ENCODE measurements at regions not wholly inside any gene's neighbourhood (a gene's known extent, or its start where the extent isn't known, plus 50 kb on each side); places are given as distances from the start of the nearest gene placed in this dataset.

DNA sequence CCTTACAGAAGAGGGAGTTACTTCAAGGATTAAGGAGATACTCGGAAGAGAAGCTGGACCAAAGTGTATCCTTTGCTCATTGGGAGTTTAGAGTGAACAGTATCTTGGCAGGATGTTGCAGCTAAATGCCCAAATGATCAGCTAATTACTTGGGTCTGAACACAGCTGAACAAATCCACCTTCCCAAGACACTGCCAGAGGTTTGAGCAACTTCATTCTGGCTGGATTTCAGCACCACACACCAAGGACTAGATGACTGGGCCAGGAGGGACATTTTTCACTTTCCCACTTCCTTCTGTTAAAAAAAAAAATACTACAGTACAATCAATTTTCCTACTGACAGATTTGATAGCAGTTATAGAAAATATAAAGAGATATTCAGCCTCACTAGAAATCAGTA, 324.6 kb downstream of the MID1IP1 start:
- TF ChIP-seq MXI1 (IDR thresholded peaks at IDR 0.05; ENCODE audit: borderline replicate concordance, low read depth, low read length) (no peak), RAD21 (IDR thresholded peaks at IDR 0.05; ENCODE audit: low read length) (no peak), POLR2A (IDR thresholded peaks at IDR 0.05; ENCODE audit: low read depth, low read length) (no peak), MAFK (IDR thresholded peaks at IDR 0.05; ENCODE audit: low read depth, low read length) (no peak), NFE2L2 (IDR thresholded peaks at IDR 0.05; ENCODE audit: low read depth, low read length) (no peak), CEBPB (IDR thresholded peaks at IDR 0.05; ENCODE audit: low read depth, low read length) (no peak), SMC3 (IDR thresholded peaks at IDR 0.05; ENCODE audit: low read depth, low read length) (no peak), BHLHE40 (IDR thresholded peaks at IDR 0.05; ENCODE audit: low read depth, low read length) (no peak), FOS (IDR thresholded peaks at IDR 0.05; ENCODE audit: low read depth, low read length) (no peak), CHD1 (IDR thresholded peaks at IDR 0.05; ENCODE audit: low read depth, low read length) (no peak), MAZ (IDR thresholded peaks at IDR 0.05; ENCODE audit: borderline replicate concordance, low read depth, low read length) (no peak)
- TF ChIP-seq, protein P1, sequence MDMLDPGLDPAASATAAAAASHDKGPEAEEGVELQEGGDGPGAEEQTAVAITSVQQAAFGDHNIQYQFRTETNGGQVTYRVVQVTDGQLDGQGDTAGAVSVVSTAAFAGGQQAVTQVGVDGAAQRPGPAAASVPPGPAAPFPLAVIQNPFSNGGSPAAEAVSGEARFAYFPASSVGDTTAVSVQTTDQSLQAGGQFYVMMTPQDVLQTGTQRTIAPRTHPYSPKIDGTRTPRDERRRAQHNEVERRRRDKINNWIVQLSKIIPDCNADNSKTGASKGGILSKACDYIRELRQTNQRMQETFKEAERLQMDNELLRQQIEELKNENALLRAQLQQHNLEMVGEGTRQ (IDR thresholded peaks at IDR 0.05; ENCODE audit: low read depth, low read length): no peak
- TF ChIP-seq, protein P2, sequence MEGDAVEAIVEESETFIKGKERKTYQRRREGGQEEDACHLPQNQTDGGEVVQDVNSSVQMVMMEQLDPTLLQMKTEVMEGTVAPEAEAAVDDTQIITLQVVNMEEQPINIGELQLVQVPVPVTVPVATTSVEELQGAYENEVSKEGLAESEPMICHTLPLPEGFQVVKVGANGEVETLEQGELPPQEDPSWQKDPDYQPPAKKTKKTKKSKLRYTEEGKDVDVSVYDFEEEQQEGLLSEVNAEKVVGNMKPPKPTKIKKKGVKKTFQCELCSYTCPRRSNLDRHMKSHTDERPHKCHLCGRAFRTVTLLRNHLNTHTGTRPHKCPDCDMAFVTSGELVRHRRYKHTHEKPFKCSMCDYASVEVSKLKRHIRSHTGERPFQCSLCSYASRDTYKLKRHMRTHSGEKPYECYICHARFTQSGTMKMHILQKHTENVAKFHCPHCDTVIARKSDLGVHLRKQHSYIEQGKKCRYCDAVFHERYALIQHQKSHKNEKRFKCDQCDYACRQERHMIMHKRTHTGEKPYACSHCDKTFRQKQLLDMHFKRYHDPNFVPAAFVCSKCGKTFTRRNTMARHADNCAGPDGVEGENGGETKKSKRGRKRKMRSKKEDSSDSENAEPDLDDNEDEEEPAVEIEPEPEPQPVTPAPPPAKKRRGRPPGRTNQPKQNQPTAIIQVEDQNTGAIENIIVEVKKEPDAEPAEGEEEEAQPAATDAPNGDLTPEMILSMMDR (conservative IDR thresholded peaks at IDR 0.05; ENCODE audit: low read depth, low read length): no peak
- TF ChIP-seq, protein P3, sequence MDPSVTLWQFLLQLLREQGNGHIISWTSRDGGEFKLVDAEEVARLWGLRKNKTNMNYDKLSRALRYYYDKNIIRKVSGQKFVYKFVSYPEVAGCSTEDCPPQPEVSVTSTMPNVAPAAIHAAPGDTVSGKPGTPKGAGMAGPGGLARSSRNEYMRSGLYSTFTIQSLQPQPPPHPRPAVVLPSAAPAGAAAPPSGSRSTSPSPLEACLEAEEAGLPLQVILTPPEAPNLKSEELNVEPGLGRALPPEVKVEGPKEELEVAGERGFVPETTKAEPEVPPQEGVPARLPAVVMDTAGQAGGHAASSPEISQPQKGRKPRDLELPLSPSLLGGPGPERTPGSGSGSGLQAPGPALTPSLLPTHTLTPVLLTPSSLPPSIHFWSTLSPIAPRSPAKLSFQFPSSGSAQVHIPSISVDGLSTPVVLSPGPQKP (IDR thresholded peaks at IDR 0.05; ENCODE audit: borderline replicate concordance, low read depth, low read length): no peak

All from IMR-90 (cell line).